ENCODE measurements at regions not wholly inside any gene's neighbourhood (a gene's known extent, or its start where the extent isn't known, plus 50 kb on each side); places are given as distances from the start of the nearest gene placed in this dataset.

DNA sequence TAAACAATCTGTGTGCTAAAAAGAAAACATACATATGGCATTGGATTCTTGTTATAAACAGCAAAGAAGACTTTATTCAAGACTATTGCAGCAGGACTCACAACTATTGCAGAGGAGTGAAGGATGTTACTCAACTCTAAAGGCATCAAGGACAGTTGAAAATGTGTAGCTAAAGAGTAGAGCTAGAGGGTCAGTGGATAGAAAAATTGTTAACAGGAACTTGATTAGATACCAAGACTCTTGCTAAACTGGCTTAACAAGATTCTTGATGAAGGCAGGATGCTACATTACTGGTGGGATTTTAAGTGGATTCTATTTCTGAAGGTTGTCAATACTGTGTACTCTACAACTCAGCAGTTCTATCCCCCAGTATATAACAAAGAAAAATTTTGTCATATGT lies 1183.3 kb downstream of the SLITRK1 start:
- no peak for TF ChIP-seq BHLHE40 (IDR thresholded peaks at IDR 0.05; ENCODE audit: low read depth, low read length)
- TF ChIP-seq USF2 (IDR thresholded peaks at IDR 0.05; ENCODE audit: low read depth, low read length): no peak
- no peak for TF ChIP-seq CHD1 (IDR thresholded peaks at IDR 0.05; ENCODE audit: low read depth, low read length)
- no peak for TF ChIP-seq FOS (IDR thresholded peaks at IDR 0.05; ENCODE audit: low read depth, low read length)
- TF ChIP-seq CTCF (conservative IDR thresholded peaks at IDR 0.05; ENCODE audit: low read depth, low read length): no peak
- Histone ChIP-seq H4K20me1 (ENCODE audit: insufficient read depth, low read length) (no peaks in the 10 kb centered on the region), H3K9me1 (ENCODE audit: insufficient read depth, low read length) (no peaks in the 10 kb centered on the region), H4K91ac (ENCODE audit: insufficient read depth, low read depth, low read length) (no peak overlapping the region), H2BK20ac (ENCODE audit: low read depth, low read length) (no peak overlapping the region), H3K4ac (ENCODE audit: low read depth, low read length) (no peak overlapping the region), H2AK9ac (replicated peaks; ENCODE audit: low read depth, low read length, poor library complexity) (no peak overlapping the region), H3K27me3 (ENCODE audit: control insufficient read depth, insufficient read depth, low read length) (no peaks in the 10 kb centered on the region), H3K4me3 (ENCODE audit: insufficient read depth, low read depth, low read length) (no peak overlapping the region), H2AK5ac (ENCODE audit: low read depth, low read length) (no peak overlapping the region), H4K8ac (ENCODE audit: low read depth in 2 of 2, low read length in 2 of 2) (no peak overlapping the region), H3K14ac (replicated peaks; ENCODE audit: low read depth, low read length) (no peak overlapping the region), H2AFZ (replicated peaks; ENCODE audit: low read length, poor library complexity) (no peak overlapping the region), H3K9ac (ENCODE audit: low read depth, low read length) (no peak overlapping the region), H2BK120ac (ENCODE audit: low read depth, low read length) (no peak overlapping the region), H3K18ac (ENCODE audit: low read depth, low read length) (no peak overlapping the region), H3K36me3 (ENCODE audit: control insufficient read depth, insufficient read depth, low read length) (no peaks in the 10 kb centered on the region), H3K27ac (ENCODE audit: insufficient read depth, low read length) (no peak overlapping the region), H3K56ac (ENCODE audit: extremely low read depth, insufficient read depth, low read length) (no peak overlapping the region), H3K4me1 (ENCODE audit: control insufficient read depth, insufficient read depth, low read length) (no peaks in the 10 kb centered on the region), H2BK5ac (ENCODE audit: low read depth, low read length, poor library complexity, severe bottlenecking) (no peak overlapping the region), H3K79me1 (ENCODE audit: low read depth in 1 of 2, low read length in 2 of 2) (no peaks in the 10 kb centered on the region), H3K23ac (ENCODE audit: low read depth, low read length) (no peak overlapping the region), H2BK15ac (ENCODE audit: low read depth, low read length) (no peak overlapping the region), H3K9me3 (ENCODE audit: control insufficient read depth, insufficient read depth, low read length) (no peaks in the 10 kb centered on the region), H3K4me2 (ENCODE audit: low read depth, low read length) (no peak overlapping the region), H4K5ac (ENCODE audit: low read depth, low read length) (no peak overlapping the region)
- intact Hi-C loops (cut with micrococcal nuclease): no loop called here
- BruUV-seq (replicated peaks): no TSS peak
- ChIA-PET POLR2A (ENCODE audit: unreplicated experiment) (no interaction called here), CTCF (no interaction called here)
- in situ Hi-C loops (cut with MboI; ENCODE audit: low sequenced_read_pairs): no loop called here
- ATAC-seq (ENCODE audit: low read depth) (no peak), DNase-seq (no peak)
- dilution Hi-C loops (cut with HindIII; ENCODE audit: low sequenced_read_pairs, unreplicated experiment): no loop called here

All from IMR-90 (cell line).